ENCODE measurements at regions not wholly inside any gene's neighbourhood (a gene's known extent, or its start where the extent isn't known, plus 50 kb on each side); places are given as distances from the start of the nearest gene placed in this dataset.

GRCh38 chr1:68331117-68331865, 99.0 kb upstream of the WLS start:
- peak; percentile 82 for DNase-seq (ENCODE audit: low spot score)

- no peak for DNase-seq (ENCODE audit: low spot score)
These were observed 98.1 kb upstream of the WLS start for GRCh38 chr1:68330391-68330790.

- no peak for DNase-seq (ENCODE audit: low spot score)
These were observed 96.9 kb upstream of the WLS start for GRCh38 chr1:68329096-68329835.

GRCh38 chr1:68328490-68328889, 96.2 kb upstream of the WLS start:
- DNase-seq (ENCODE audit: low spot score), result no peak

GRCh38 chr1:68327414-68327813, 95.1 kb upstream of the WLS start:
- no peak for DNase-seq (ENCODE audit: low spot score)

GRCh38 chr1:68326481-68326880, 94.2 kb upstream of the WLS start:
- DNase-seq (ENCODE audit: low spot score), result no peak

- DNase-seq (ENCODE audit: low spot score), result no peak
These were observed 92.0 kb upstream of the WLS start for GRCh38 chr1:68324316-68324715.

GRCh38 chr1:68322837-68323687, 90.7 kb upstream of the WLS start:
- DNase-seq (ENCODE audit: low spot score), result no peak

GRCh38 chr1:68322096-68322495, 89.8 kb upstream of the WLS start:
- no peak for DNase-seq (ENCODE audit: low spot score)

- peak; percentile 38 for DNase-seq (ENCODE audit: low spot score)
These were observed 88.9 kb upstream of the WLS start for GRCh38 chr1:68321084-68321685.

GRCh38 chr1:68320349-68320748, 88.0 kb upstream of the WLS start:
- no peak for DNase-seq (ENCODE audit: low spot score)

- no peak for DNase-seq (ENCODE audit: low spot score)
These were observed 87.6 kb upstream of the WLS start for GRCh38 chr1:68319907-68320306.

GRCh38 chr1:68317543-68317942, 85.2 kb upstream of the WLS start:
- no peak for DNase-seq (ENCODE audit: low spot score)

- peak; percentile 11 for DNase-seq (ENCODE audit: low spot score)
These were observed 81.9 kb upstream of the WLS start for GRCh38 chr1:68314151-68314780.

- DNase-seq (ENCODE audit: low spot score), result no peak
These were observed 81.4 kb upstream of the WLS start for GRCh38 chr1:68313735-68314134.

GRCh38 chr1:68308034-68308433, 75.7 kb upstream of the WLS start:
- DNase-seq (ENCODE audit: low spot score), result no peak

GRCh38 chr1:68307378-68307787, 75.1 kb upstream of the WLS start:
- no peak for DNase-seq (ENCODE audit: low spot score)

GRCh38 chr1:68301471-68302001, 69.2 kb upstream of the WLS start:
- no peak for DNase-seq (ENCODE audit: low spot score)

- DNase-seq (ENCODE audit: low spot score), result no peak
These were observed 62.2 kb upstream of the WLS start for GRCh38 chr1:68294367-68295066.

- peak; percentile 28 for DNase-seq (ENCODE audit: low spot score)
These were observed 61.5 kb upstream of the WLS start for GRCh38 chr1:68293609-68294366.
